ENCODE measurements at regions not wholly inside any gene's neighbourhood (a gene's known extent, or its start where the extent isn't known, plus 50 kb on each side); places are given as distances from the start of the nearest gene placed in this dataset.

- intact Hi-C loops (cut with micrococcal nuclease): no loop called here
- ATAC-seq (ENCODE audit: low read depth) (no peak), DNase-seq (no peak)
- Histone ChIP-seq H2AK9ac (replicated peaks; ENCODE audit: low read depth, low read length, poor library complexity) (no peak overlapping the region), H3K4me3 (ENCODE audit: insufficient read depth, low read depth, low read length) (no peak overlapping the region), H3K4ac (ENCODE audit: low read depth, low read length) (no peak overlapping the region), H3K4me1 (ENCODE audit: control insufficient read depth, insufficient read depth, low read length) (no peaks in the 10 kb centered on the region), H3K9ac (ENCODE audit: low read depth, low read length) (no peak overlapping the region), H3K56ac (ENCODE audit: extremely low read depth, insufficient read depth, low read length) (no peak overlapping the region), H4K5ac (ENCODE audit: low read depth, low read length) (no peak overlapping the region), H2AK5ac (ENCODE audit: low read depth, low read length) (no peak overlapping the region), H2BK5ac (ENCODE audit: low read depth, low read length, poor library complexity, severe bottlenecking) (no peak overlapping the region), H4K8ac (ENCODE audit: low read depth in 2 of 2, low read length in 2 of 2) (no peak overlapping the region), H3K18ac (ENCODE audit: low read depth, low read length) (no peak overlapping the region), H2AFZ (replicated peaks; ENCODE audit: low read length, poor library complexity) (no peak overlapping the region), H3K14ac (replicated peaks; ENCODE audit: low read depth, low read length) (no peak overlapping the region), H2BK20ac (ENCODE audit: low read depth, low read length) (no peak overlapping the region), H3K23ac (ENCODE audit: low read depth, low read length) (no peak overlapping the region), H4K91ac (ENCODE audit: insufficient read depth, low read depth, low read length) (no peak overlapping the region), H3K27me3 (ENCODE audit: control insufficient read depth, insufficient read depth, low read length) (no peaks in the 10 kb centered on the region), H2BK15ac (ENCODE audit: low read depth, low read length) (no peak overlapping the region), H3K9me1 (ENCODE audit: insufficient read depth, low read length) (no peaks in the 10 kb centered on the region), H3K36me3 (ENCODE audit: control insufficient read depth, insufficient read depth, low read length) (no peaks in the 10 kb centered on the region), H3K9me3 (ENCODE audit: control insufficient read depth, insufficient read depth, low read length) (peaks cover 4% of the 10 kb centered on the region), H4K20me1 (ENCODE audit: insufficient read depth, low read length) (no peaks in the 10 kb centered on the region), H3K4me2 (ENCODE audit: low read depth, low read length) (no peak overlapping the region), H3K27ac (ENCODE audit: insufficient read depth, low read length) (no peak overlapping the region), H3K79me1 (ENCODE audit: low read depth in 1 of 2, low read length in 2 of 2) (no peaks in the 10 kb centered on the region), H2BK120ac (ENCODE audit: low read depth, low read length) (no peak overlapping the region)
- CTCF ChIA-PET: no interaction called here
- POLR2A ChIA-PET (ENCODE audit: unreplicated experiment): no interaction called here
- TF ChIP-seq FOS (IDR thresholded peaks at IDR 0.05; ENCODE audit: low read depth, low read length) (no peak), CHD1 (IDR thresholded peaks at IDR 0.05; ENCODE audit: low read depth, low read length) (no peak), RFX5 (IDR thresholded peaks at IDR 0.05; ENCODE audit: low read depth, low read length) (no peak), CEBPB (IDR thresholded peaks at IDR 0.05; ENCODE audit: low read depth, low read length) (no peak), MAZ (IDR thresholded peaks at IDR 0.05; ENCODE audit: borderline replicate concordance, low read depth, low read length) (no peak), RCOR1 (IDR thresholded peaks at IDR 0.05; ENCODE audit: insufficient replicate concordance, low read length) (no peak), SMC3 (IDR thresholded peaks at IDR 0.05; ENCODE audit: low read depth, low read length) (no peak), MAFK (IDR thresholded peaks at IDR 0.05; ENCODE audit: low read depth, low read length) (no peak), POLR2A (IDR thresholded peaks at IDR 0.05; ENCODE audit: low read depth, low read length) (no peak), NFE2L2 (IDR thresholded peaks at IDR 0.05; ENCODE audit: low read depth, low read length) (no peak)
- TF ChIP-seq, protein P1, sequence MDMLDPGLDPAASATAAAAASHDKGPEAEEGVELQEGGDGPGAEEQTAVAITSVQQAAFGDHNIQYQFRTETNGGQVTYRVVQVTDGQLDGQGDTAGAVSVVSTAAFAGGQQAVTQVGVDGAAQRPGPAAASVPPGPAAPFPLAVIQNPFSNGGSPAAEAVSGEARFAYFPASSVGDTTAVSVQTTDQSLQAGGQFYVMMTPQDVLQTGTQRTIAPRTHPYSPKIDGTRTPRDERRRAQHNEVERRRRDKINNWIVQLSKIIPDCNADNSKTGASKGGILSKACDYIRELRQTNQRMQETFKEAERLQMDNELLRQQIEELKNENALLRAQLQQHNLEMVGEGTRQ (IDR thresholded peaks at IDR 0.05; ENCODE audit: low read depth, low read length): no peak
- TF ChIP-seq, protein P2, sequence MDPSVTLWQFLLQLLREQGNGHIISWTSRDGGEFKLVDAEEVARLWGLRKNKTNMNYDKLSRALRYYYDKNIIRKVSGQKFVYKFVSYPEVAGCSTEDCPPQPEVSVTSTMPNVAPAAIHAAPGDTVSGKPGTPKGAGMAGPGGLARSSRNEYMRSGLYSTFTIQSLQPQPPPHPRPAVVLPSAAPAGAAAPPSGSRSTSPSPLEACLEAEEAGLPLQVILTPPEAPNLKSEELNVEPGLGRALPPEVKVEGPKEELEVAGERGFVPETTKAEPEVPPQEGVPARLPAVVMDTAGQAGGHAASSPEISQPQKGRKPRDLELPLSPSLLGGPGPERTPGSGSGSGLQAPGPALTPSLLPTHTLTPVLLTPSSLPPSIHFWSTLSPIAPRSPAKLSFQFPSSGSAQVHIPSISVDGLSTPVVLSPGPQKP (IDR thresholded peaks at IDR 0.05; ENCODE audit: borderline replicate concordance, low read depth, low read length): no peak
- TF ChIP-seq, protein P3, sequence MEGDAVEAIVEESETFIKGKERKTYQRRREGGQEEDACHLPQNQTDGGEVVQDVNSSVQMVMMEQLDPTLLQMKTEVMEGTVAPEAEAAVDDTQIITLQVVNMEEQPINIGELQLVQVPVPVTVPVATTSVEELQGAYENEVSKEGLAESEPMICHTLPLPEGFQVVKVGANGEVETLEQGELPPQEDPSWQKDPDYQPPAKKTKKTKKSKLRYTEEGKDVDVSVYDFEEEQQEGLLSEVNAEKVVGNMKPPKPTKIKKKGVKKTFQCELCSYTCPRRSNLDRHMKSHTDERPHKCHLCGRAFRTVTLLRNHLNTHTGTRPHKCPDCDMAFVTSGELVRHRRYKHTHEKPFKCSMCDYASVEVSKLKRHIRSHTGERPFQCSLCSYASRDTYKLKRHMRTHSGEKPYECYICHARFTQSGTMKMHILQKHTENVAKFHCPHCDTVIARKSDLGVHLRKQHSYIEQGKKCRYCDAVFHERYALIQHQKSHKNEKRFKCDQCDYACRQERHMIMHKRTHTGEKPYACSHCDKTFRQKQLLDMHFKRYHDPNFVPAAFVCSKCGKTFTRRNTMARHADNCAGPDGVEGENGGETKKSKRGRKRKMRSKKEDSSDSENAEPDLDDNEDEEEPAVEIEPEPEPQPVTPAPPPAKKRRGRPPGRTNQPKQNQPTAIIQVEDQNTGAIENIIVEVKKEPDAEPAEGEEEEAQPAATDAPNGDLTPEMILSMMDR (conservative IDR thresholded peaks at IDR 0.05; ENCODE audit: low read depth, low read length): no peak
- in situ Hi-C loops (cut with MboI; ENCODE audit: low sequenced_read_pairs): no loop called here
- no TSS peak for BruUV-seq (replicated peaks)
- dilution Hi-C loops (cut with HindIII; ENCODE audit: low sequenced_read_pairs, unreplicated experiment): no loop called here
Observed at GRCh38 chr4:166432125-166432524, 559.1 kb downstream of the TLL1 start.

All from IMR-90 (cell line).